Stimulated activated effector memory CD8-positive, alpha-beta T cell treated with anti-CD3 and anti-CD28 coated beads, Interleukin-12 subunit alpha, Interleukin-12 subunit beta, amount 100 ng/mL, for 72 hours (primary cell): ENCODE measurements at regions not wholly inside any gene's neighbourhood (a gene's known extent, or its start where the extent isn't known, plus 50 kb on each side); places are given as distances from the start of the nearest gene placed in this dataset.

Source experiments
- ATAC-seq: fragments of 150-1000 bp; cut with Tn5 transposase; 2 replicates; pipeline ENCODE4 v1.10.0; 2021
- DNase-seq, 2 donors: peaks; one replicate each; pipeline ENCODE4 v3.0.0; 2021 to 2022; ENCODE audit warnings: low spot score in 2 of 2
- H3K27ac Mint-ChIP-seq: one replicate; pipeline ENCODE4 v1.8.0; 2022; ENCODE audit warnings: mild to moderate bottlenecking, mixed read lengths
- H3K36me3 Mint-ChIP-seq: one replicate; pipeline ENCODE4 v1.8.0; 2022; ENCODE audit warnings: mild to moderate bottlenecking, mixed read lengths
- H3K4me1 Mint-ChIP-seq: one replicate; pipeline ENCODE4 v1.8.0; 2022; ENCODE audit warnings: mixed read lengths
- H3K4me3 Mint-ChIP-seq: one replicate; pipeline ENCODE4 v1.8.0; 2022; ENCODE audit warnings: mild to moderate bottlenecking, mixed read lengths
- H3K9me3 Mint-ChIP-seq: one replicate; pipeline ENCODE4 v1.8.0; 2022; ENCODE audit warnings: mixed read lengths

DNA sequence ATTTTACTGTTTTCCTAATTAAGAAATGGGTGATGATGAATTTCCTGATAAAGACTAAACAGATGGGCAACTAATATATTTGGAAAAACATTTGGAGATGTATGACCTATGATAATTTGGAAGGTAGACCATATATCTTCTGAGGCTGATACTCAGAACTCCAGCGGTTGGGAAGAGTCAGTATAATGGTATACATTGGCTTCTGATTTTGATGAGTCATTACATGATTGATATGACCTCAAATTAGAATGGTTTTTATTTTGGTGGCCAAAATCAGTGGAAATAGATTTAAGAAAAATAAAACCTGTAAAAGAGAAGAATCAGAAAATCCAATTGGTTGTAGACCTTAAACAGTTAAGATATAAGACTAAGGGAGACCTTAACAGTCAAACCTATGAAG, 496.4 kb upstream of the ALCAM start:
- DNase-seq: no peak
- no peaks in the 10 kb centered on the region for H3K4me1 Mint-ChIP-seq
- no peak overlapping the region for H3K27ac Mint-ChIP-seq
- ATAC-seq: no peak
- H3K36me3 Mint-ChIP-seq: no peaks in the 10 kb centered on the region
- no peaks in the 10 kb centered on the region for H3K9me3 Mint-ChIP-seq
- no peak overlapping the region for H3K4me3 Mint-ChIP-seq

DNA sequence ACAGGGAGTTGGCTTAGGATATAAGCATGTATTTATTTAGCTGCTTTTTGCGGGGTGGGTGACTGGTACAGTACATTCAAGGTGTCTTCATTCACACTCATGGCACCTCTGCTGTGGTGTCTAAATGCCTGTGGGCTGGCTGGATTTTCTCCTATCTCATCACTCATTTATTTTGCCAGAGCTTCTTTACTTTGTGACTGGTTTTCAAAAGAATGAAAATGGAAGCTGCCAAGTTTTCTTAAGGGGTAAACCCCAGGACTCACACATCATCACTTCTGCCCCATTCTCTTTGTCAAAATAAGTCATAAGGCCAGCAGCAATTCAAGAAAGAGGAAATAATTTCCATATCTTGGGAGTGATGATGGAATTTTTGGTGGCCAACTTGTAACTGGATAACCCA, 493.4 kb upstream of the ALCAM start:
- Mint-ChIP-seq H3K4me1 (no peaks in the 10 kb centered on the region), H3K36me3 (no peaks in the 10 kb centered on the region), H3K4me3 (no peak overlapping the region), H3K9me3 (no peaks in the 10 kb centered on the region), H3K27ac (no peak overlapping the region)
- ATAC-seq (no peak), DNase-seq (no peak)

DNA sequence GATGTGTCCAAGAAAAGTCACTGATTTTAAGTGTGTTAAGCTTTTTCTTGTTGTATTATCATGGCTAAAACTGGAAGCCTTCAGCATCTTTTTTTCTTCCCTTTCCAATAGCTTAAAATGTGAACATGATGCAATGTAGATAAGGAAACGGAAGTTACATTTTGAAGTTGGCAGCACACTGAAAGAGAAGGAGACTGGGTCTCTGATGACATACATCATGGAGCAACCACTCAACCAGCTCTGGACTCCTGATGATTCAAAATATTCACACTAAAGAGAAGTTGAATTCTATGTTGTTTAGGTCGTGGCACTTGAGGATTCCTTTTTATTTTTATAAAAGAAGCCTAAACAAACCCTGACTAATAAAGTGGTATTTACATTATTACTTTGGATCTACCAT, 488.3 kb upstream of the ALCAM start:
- H3K4me3 Mint-ChIP-seq: no peak overlapping the region
- no peak for DNase-seq
- H3K36me3 Mint-ChIP-seq: no peaks in the 10 kb centered on the region
- no peak for ATAC-seq
- H3K27ac Mint-ChIP-seq: no peak overlapping the region
- H3K9me3 Mint-ChIP-seq: no peaks in the 10 kb centered on the region
- no peaks in the 10 kb centered on the region for H3K4me1 Mint-ChIP-seq

DNA sequence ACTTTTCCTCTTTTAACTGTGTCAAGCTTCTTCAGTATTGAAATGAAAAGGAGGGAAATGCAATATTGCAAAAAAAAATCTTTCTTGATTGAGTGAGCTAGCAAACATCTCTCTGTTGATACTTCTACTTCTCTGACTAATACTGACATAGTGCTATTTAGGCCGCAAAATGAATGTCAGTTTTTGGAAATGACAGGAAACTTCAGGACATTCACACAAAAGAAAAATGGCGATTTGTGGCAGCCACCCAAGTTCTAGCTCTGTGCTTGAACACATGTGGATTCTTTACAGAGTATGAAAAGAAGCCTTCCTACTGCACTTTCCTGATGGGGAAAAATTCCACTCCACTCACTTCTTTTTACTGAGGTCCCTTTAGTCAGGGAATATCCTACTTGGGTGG, 486.8 kb upstream of the ALCAM start:
- no peak overlapping the region for H3K27ac Mint-ChIP-seq

DNA sequence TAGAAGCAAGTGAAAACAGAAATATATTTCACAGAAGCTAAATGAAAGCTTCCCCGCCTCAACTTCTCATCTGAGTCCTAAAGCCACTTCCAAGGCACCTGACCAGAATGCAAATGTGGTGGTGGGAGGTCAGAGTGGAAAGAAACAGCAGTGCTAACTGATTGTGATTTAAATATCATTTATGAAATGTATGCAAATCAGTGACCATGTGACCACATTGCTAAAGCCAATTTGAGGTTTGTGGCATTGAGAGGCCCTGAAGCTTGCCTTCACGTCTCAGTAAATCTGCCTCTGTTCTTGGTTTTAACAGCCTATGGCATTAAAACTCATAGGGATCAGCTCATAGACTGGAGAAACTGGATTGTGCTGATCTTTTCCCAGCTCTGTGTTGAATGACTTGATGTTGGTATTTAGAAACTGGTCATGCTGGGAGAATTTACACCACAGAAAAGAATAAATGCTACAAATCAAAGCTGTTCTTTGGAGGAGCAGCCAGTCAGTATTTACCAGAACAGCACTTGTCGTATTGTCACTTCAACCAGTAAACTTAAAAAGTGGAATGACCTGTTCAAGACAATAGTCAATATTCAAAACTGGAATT, 481.4 kb upstream of the ALCAM start:
- Mint-ChIP-seq H3K4me1 (no peaks in the 10 kb centered on the region), H3K36me3 (no peaks in the 10 kb centered on the region), H3K4me3 (no peak overlapping the region), H3K9me3 (no peaks in the 10 kb centered on the region), H3K27ac (no peak overlapping the region)
- ATAC-seq (no peak), DNase-seq (no peak)

More for the DNA sequence above, 486.8 kb upstream of the ALCAM start:
- H3K4me3 Mint-ChIP-seq: no peak overlapping the region
- H3K36me3 Mint-ChIP-seq: no peaks in the 10 kb centered on the region
- ATAC-seq (no peak), DNase-seq (no peak)
- no peaks in the 10 kb centered on the region for H3K9me3 Mint-ChIP-seq
- H3K4me1 Mint-ChIP-seq: no peaks in the 10 kb centered on the region

DNA sequence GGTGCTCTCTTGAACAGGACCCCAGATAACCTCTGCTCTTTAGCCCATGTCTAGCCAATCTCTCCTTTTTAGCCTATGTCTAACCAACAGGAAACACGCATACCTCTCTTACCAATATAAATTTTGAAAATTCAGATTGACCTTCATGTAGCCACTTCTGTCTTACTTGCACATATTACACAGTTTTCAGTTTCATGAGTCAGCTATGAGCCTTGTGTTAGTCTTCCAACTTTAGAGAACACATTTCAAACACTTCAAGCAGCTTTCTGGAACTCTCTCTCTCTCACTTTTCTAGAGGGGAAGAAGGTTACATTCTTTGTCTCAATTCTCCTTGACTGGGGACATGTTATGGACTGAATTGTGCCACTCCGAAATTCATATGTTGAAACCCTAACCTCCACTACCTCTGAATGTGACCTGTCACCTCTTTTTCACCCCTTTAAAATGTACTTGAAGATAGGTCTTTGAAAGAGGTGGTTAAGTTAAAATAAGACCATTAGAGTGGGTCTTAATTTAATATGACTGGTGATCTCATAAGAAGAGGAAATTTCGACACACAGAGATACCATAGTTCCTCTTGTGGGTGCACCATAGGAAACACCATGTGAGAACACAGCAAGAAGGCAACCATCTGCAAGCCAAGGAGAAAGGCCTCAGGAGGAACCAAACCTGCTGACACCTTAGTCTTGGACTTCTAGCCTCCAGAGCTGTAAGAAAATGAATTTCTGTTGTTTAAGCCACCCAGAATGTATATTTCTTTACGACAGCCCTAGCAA, 480.3 kb upstream of the ALCAM start:
- ATAC-seq (no peak), DNase-seq (no peak)
- Mint-ChIP-seq H3K9me3 (no peaks in the 10 kb centered on the region), H3K36me3 (no peaks in the 10 kb centered on the region), H3K4me3 (no peak overlapping the region), H3K4me1 (no peaks in the 10 kb centered on the region), H3K27ac (no peak overlapping the region)

DNA sequence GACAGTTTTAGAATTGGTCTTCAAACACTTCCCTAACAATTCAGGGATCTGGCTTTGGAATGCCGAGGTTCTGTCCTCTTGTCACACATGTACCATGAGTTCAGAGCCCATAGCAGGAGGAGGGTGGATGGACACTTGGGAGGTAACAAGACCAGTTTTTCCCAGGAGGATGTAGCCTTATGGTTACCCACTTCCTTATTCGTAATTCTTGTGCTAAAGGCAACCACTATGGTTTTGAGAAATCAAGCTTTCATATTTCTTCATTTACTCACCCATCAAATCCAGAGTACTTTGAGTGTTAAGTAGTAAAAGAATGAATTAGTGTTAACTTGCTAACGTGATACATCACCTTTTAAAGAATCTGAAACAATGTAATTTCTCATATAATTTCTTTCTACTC, 479.6 kb upstream of the ALCAM start:
- Mint-ChIP-seq H3K27ac (no peak overlapping the region), H3K4me1 (no peaks in the 10 kb centered on the region), H3K4me3 (no peak overlapping the region), H3K9me3 (no peaks in the 10 kb centered on the region), H3K36me3 (no peaks in the 10 kb centered on the region)
- DNase-seq (no peak), ATAC-seq (no peak)

DNA sequence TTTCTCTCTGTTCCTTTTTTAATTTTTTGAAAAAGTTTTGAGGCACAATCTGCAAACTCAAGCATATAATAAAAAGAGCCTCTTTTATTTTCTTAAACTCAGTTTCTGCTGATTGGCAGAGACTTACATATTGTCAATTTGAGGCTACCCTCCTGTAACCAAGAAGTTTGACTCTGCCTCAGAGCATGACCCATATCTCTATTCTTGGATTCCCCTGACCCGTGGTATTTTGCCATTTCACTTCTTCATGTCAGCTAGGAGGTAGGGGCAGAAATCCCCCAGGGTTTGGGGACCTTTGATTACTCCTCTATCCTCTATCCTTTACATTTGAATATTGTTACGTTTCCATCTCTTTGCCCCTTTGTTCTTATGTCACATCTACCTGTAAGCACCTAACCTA, 479.1 kb upstream of the ALCAM start:
- H3K36me3 Mint-ChIP-seq: no peaks in the 10 kb centered on the region
- no peak for ATAC-seq
- H3K4me1 Mint-ChIP-seq: no peaks in the 10 kb centered on the region
- no peak overlapping the region for H3K4me3 Mint-ChIP-seq
- no peaks in the 10 kb centered on the region for H3K9me3 Mint-ChIP-seq
- no peak for DNase-seq
- no peak overlapping the region for H3K27ac Mint-ChIP-seq

DNA sequence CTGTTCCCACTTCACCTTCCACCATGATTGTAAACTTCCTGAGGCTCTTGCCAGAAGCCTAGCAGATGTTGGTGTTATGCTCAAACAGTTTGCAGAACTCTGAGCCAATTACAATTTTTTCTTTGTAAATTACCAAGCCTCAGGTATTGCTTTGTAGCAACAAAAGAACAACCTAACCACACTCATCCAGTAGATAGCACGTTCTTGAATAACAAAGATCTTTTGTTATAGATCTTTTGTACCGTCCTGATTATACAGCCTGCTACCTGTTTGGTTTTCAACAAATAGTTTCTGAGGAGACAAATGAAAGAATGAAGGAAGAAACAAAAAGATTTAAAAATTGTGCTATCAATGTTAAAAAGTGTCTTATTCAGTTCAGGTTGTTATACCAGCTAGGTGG, 474.7 kb upstream of the ALCAM start:
- Mint-ChIP-seq H3K27ac (no peak overlapping the region), H3K4me3 (no peak overlapping the region), H3K36me3 (no peaks in the 10 kb centered on the region), H3K4me1 (no peaks in the 10 kb centered on the region), H3K9me3 (no peaks in the 10 kb centered on the region)
- DNase-seq: no peak
- ATAC-seq: no peak

DNA sequence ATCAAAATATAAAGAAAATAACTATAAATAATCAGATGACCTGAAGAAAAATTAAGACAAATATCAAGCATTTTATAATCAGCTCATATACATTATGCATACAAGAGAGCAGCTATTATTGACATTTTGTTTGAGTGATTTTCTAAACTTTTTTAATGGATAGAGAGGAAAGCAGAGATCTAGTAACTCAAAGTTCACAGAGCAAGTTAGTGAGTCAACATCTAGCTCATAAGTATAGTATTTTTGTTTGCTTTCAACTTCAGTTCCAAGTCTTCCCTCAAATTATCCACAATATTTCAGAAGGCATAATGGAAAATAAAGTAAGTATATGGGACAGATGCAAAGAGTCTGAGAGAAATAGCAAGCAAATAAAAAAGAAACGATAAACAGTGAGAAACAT, 470.1 kb upstream of the ALCAM start:
- Mint-ChIP-seq H3K4me1 (no peaks in the 10 kb centered on the region), H3K4me3 (no peak overlapping the region), H3K9me3 (no peaks in the 10 kb centered on the region), H3K27ac (no peak overlapping the region), H3K36me3 (no peaks in the 10 kb centered on the region)
- DNase-seq (no peak), ATAC-seq (no peak)

DNA sequence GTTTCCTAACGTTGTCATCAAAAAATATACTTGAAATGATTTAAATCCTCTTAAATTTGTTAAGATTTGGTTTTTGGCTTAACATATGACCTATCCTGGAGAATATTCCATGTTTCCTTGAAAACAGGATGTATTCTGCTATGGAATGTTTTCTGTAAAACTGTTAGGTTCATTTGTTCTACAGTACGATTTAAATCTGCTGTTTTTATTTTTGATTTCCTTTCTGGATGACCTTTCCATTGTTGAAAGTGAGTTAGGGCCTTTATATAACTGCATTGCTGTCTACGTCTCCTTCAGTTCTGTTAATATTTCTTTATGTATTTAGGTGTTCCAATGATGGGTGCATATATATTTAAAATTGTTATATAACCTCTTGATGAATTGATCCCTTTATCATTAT, 465.3 kb upstream of the ALCAM start:
- ATAC-seq (no peak), DNase-seq (no peak)
- H3K4me3 Mint-ChIP-seq: no peak overlapping the region
- H3K27ac Mint-ChIP-seq: no peak overlapping the region
- H3K4me1 Mint-ChIP-seq: no peaks in the 10 kb centered on the region
- peaks cover 13% of the 10 kb centered on the region for H3K9me3 Mint-ChIP-seq
- no peaks in the 10 kb centered on the region for H3K36me3 Mint-ChIP-seq

DNA sequence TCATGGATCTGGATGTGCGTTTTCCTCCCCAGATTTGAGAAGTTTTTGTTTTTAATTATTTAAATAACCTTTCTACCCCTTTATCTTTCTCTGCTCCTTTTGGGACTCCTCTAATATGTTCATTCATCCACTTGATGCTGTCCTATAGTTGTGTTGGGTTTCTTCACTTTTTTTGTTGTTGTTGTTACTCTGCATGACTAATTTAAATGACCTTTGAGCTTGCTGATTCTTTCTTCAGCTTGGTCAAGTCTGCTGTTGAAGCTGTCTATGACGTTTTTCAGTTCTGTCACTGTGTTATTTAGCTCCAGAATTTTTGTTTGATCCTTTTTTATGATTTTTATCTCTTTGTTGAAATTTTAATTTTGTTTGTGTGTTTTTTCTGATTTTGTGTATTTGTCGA, 463.6 kb upstream of the ALCAM start:
- peaks cover 13% of the 10 kb centered on the region for H3K9me3 Mint-ChIP-seq
- DNase-seq (no peak), ATAC-seq (no peak)
- no peak overlapping the region for H3K4me3 Mint-ChIP-seq
- no peaks in the 10 kb centered on the region for H3K4me1 Mint-ChIP-seq
- H3K36me3 Mint-ChIP-seq: no peaks in the 10 kb centered on the region
- no peak overlapping the region for H3K27ac Mint-ChIP-seq

DNA sequence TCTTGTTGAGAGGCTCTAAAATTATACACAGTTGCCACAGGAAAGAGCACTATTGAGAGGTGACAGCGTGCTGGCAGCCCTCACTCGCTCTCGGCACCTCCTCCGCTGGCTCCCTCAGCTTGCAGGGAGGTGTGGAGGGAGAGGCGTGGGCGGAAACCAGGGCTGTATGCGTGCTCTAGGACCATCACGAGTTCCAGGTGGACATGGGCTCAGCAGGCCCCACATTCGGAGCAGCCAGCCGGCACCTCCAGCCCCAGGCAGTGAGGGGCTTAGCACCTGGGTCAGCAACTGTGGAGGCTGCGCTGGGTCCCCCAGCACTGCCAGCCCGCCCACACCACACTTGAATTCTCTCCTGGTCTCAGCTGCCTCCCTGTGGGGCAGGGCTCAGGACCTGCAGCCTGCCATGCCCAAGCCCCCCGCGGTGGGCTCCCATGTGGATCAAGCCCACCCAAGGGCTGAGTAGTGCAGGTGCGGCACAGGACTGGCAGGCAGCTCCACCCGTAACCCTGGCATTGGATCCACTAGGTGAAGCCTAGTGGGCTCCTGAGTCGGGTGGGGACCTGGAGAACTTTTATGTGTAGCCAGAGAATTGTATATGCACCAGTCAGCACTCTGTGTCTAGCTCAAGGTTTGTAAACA, 460.6 kb upstream of the ALCAM start:
- peaks cover 13% of the 10 kb centered on the region for H3K9me3 Mint-ChIP-seq
- no peaks in the 10 kb centered on the region for H3K4me1 Mint-ChIP-seq
- H3K4me3 Mint-ChIP-seq: no peak overlapping the region
- no peaks in the 10 kb centered on the region for H3K36me3 Mint-ChIP-seq
- ATAC-seq (no peak), DNase-seq (no peak)
- no peak overlapping the region for H3K27ac Mint-ChIP-seq

DNA sequence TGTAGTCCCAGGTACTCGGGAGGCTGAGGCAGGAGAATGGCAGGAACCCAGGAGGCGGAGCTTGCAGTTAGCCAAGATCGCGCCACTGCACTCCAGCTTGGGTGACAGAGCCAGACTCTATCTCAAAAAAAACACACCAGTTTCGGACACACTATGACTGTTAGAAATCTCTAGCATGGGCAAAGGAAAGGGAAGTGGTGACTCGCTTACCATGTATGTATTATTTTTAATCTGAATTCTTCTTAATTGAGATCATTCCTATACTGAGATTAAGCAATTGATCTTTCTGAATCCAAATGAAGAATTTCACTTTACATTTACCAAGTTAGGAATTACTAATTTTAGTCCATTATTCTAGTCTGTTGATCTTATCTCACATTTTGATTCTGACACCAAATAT, 459.2 kb upstream of the ALCAM start:
- no peaks in the 10 kb centered on the region for H3K36me3 Mint-ChIP-seq
- DNase-seq: no peak
- peaks cover 8% of the 10 kb centered on the region for H3K9me3 Mint-ChIP-seq
- no peak overlapping the region for H3K27ac Mint-ChIP-seq
- no peak overlapping the region for H3K4me3 Mint-ChIP-seq
- no peaks in the 10 kb centered on the region for H3K4me1 Mint-ChIP-seq
- ATAC-seq: no peak

DNA sequence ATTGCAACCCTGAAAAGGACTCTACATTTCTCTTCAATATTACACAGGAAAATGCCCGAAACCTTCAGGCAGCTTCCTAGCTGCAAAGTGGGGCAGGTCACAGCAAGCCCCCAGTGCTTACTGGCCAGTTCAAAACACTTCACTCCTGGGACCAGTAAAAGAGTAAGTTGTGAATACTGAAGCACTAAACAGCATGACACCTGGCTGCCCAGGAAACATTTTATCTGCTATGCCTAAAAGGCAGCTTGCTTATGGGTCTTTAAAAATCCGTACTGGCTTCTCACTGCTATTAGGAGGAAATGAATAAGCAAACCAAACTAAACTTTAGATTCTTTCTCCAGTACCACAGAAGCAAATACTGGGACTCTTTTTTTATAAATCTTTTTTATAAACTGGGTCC, 457.9 kb upstream of the ALCAM start:
- H3K4me1 Mint-ChIP-seq: no peaks in the 10 kb centered on the region
- no peak overlapping the region for H3K27ac Mint-ChIP-seq
- ATAC-seq: no peak
- DNase-seq: no peak
- no peaks in the 10 kb centered on the region for H3K9me3 Mint-ChIP-seq
- no peaks in the 10 kb centered on the region for H3K36me3 Mint-ChIP-seq
- H3K4me3 Mint-ChIP-seq: no peak overlapping the region

DNA sequence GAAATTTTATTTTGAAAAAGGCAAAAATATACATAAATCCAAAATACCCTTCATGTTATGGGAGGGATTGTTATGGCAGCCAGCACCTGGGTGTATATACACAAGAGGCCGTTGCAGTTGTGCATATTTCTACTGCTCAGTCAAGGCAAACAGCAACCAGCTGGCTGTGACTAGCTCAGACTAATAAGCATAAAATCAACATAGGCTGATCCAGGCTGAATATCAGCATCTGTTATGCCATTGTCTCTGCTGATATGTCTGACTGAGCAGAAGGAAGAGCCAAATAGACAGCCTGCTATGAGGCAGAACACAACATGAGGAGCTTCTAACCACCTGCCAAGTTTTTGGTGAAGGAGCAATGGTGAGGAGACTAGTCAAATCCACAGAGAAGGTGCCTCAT, 457.5 kb upstream of the ALCAM start:
- Mint-ChIP-seq H3K4me1 (no peaks in the 10 kb centered on the region), H3K4me3 (no peak overlapping the region), H3K36me3 (no peaks in the 10 kb centered on the region), H3K27ac (no peak overlapping the region), H3K9me3 (no peaks in the 10 kb centered on the region)
- DNase-seq (no peak), ATAC-seq (no peak)
